ENCODE measurements at regions not wholly inside any gene's neighbourhood (a gene's known extent, or its start where the extent isn't known, plus 50 kb on each side); places are given as distances from the start of the nearest gene placed in this dataset.

DNA sequence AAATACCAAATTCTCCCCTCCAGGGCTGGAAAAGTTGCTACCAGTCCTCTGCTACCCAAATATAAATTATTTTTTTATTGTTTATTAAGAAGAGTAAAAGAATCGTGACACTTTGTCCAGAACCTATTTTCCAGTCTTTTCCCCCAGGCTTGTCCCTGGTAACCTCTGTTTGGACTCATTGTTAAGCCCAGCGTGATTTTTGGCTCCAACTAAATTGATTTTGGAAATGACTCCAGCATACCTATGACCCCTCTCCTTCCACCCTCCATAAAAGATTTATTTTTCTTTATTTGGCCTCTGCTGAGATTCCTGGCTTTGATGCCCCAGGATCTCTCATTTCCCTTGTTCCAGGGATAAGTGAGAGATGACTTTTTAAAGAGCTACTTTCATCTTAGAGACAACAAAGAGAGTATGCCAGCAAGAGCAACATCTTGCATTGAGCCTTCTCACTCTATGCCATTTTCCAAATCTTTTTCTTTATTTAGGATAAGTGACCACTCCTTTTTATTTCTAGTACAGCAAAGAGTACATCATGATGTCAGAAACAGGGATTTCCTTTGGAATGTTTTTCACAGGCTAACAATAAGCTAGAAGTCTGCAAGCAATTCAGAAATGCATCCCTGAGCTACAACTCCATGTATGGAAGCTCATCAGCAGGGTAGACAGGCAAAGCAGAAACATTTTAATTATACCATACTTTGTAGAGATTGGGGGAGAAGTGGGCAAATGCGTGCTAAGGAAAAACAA, 75.8 kb downstream of the DAD1 start:
- DNase-seq (ENCODE audit: low read depth) = no peak

GRCh38 chr14:22512106-22512814, 76.8 kb downstream of the DAD1 start:
- no peak for DNase-seq (ENCODE audit: low read depth)

DNA sequence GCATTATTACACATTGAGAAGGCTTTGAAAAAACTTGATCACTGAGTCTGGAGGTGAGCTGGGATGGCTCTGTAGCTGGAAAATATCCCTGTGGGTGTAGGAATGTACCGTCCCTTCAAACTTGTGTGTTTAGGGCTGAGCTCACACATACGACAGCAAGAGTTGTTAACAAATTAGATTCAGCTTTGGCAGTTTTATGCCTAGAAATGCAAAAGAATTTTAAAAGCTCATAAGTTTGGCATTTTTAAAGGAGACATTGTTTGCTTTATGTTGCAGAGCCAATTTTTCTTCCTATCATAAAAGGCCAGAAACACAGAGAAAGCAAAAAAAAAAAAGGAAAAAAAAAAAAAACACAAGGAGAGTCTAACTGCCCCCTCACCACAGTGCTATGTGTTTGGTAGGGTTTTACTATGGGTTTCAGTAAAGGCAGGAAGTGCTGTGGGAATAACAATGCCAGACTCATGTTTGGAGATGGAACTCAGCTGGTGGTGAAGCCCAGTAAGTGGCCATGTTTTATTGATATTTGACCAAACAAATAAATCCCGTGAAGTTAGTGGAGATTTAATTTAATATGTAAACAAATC, 78.4 kb downstream of the DAD1 start:
- no peak for DNase-seq (ENCODE audit: low read depth)

- DNase-seq (ENCODE audit: low read depth) = no peak
These were observed 79.2 kb downstream of the DAD1 start for GRCh38 chr14:22509751-22510300.

DNA sequence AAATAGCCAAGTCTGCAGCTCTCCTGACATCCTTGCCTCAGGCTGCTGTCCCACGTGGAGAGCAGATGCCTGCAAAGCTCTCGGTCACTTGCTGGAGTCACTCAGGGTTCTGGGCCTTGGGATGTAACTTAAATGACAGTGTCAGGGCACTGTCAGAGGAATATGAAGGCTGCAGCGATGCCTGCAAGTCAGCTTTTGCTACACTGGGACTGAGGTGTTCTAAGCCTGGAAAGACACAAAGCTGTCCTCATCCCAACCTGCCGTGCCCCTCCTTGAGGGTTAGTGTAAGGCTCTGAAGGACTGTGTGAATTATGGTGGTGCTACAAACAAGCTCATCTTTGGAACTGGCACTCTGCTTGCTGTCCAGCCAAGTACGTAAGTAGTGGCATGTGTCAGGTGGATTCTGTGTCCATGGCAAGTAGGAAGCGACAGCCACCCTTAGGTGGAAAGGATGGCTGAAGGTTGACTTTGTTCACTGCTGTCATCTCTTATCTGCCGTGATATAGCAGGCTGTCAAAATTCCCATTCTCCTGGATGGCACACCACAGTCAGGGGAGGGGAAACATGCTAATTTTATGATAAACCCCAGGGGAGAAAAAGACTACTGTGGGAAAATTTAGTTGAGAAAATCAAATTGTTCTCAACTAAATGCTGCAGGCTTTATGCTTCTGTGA, 79.9 kb downstream of the DAD1 start:
- no peak for DNase-seq (ENCODE audit: low read depth)

DNA sequence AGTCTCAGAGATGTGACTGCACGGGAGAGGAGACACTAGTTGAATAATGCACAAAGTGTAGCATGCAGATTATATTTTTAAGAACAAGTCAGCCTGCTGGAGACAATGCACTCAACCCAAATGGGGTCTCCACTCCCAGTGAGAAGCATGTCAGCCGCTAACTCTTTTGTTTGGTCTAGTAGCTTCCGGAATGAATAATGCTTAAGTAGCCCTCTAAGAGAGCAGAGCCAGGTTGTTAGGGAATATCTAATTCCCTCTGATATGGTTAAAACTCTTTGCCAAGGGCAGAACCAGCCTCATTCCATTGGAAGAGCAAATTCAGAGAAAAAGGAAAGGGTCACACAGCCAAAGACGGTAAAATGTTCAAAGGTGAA, 80.4 kb downstream of the DAD1 start:
- DNase-seq (ENCODE audit: low read depth) = no peak

GRCh38 chr14:22508150-22508457, 80.9 kb downstream of the DAD1 start:
- DNase-seq (ENCODE audit: low read depth) = no peak

GRCh38 chr14:22506778-22507351, 82.2 kb downstream of the DAD1 start:
- no peak for DNase-seq (ENCODE audit: low read depth)

DNA sequence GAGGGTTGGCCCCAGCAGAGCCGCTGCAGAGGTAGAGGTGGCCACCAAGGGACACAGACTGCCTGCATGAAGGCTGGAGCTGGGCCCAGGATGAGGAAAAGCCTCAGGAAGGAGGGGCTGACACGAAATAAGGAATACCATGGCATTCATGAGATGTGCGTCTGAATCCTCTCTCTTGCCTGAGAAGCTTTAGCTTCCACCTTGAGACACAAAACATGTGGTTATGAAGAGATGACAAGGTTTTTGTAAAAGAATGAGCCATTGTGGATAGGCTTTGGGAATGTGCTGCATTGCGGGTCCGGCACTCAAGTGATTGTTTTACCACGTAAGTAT, 82.7 kb downstream of the DAD1 start:
- DNase-seq (ENCODE audit: low read depth) = no peak

DNA sequence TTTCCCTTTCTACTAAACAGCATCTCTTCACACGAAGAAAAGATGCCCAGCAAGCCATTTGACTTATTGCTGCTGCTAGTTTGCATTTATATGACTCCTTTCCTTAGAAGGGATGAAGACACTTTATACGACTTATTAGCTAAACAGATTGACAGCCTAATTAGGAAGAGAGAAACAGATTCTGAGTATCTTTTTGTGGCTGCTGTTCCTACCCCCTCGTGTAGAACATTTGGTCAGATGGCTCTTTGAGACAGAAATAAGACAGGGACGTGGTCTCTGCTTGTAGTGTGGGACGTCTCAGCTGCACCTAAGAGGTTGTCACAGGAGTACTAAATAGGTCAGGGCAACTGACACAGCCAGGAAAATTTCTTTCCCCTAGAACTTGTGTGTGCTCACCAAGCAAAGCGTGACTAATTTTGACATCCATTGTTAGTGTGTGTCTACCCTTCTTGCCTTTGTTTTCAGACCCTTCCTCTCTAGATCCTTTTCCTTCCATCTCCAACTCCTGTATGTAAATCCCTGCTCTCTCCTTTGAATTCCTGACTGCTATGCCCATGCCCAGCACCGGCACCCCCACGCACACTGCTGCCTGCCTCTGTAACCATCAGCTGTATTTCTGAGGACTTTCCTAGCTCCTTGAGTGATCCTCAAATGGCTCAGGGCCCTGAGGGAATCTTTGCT, 83.2 kb downstream of the DAD1 start:
- no peak for DNase-seq (ENCODE audit: low read depth)

DNA sequence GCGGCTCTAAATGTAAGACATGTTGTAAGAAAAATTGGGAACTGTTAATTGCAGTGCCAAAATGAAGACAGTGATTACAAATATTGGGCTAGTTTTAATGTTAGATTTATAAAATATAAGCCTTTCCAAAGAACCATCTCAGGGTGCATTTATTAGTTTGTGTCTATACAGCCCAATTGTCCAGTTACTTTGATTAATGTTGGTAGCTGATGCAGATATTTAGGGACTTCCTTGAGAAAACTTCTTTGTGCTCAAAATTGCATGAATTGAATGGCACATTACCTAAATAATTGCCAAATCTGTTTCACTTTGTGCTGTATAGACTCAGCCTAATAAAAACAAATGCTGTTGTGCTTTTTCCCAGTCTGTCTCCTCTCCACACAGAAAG, 83.7 kb downstream of the DAD1 start:
- DNase-seq (ENCODE audit: low read depth) = no peak

- DNase-seq (ENCODE audit: low read depth) = no peak
These were observed 86.5 kb downstream of the DAD1 start for GRCh38 chr14:22502551-22502950.

GRCh38 chr14:22502007-22502406, 87.0 kb downstream of the DAD1 start:
- no peak for DNase-seq (ENCODE audit: low read depth)

GRCh38 chr14:22500954-22501726, 87.9 kb downstream of the DAD1 start:
- DNase-seq (ENCODE audit: low read depth) = no peak

DNA sequence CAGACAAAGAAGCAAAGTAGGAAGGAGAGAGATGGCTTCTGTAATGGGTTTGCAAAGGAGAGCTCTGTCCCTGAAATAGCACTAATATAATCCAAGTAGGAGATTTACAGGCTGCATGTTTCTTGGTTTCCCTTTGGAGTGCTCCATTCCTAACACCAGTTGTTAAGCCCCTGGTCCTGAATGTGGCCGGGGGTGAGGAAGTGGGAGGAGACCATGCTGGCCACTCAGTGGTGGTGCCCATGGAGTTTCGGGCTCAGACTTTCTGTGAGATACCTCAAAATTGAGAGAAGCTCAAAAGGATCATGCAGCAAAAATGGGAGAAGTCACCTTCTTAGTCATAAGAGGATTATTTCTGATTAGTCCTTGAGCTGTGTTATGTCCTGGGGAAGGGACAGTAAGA, 88.5 kb downstream of the DAD1 start:
- no peak for DNase-seq (ENCODE audit: low read depth)

DNA sequence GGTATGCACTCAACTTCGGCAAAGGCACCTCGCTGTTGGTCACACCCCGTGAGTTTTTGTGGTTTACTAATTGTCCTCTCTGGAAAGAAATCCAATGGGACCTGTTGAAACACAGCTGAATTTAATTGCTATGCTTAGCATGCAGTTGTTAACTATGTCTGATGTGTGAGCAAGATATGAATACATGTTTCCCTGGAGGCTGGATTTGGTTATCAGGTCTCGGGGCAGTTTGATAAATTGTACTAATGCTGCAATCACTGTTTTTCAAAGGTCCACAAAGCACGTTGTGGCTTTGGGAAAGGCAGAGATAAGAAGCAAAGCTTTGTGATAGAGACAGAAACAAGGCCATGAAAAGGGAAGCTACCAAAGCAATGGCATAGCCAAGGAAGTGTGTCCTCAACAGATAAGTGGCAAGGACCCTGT, 91.3 kb downstream of the DAD1 start:
- no peak for DNase-seq (ENCODE audit: low read depth)

- no peak for DNase-seq (ENCODE audit: low read depth)
These were observed 91.9 kb downstream of the DAD1 start for GRCh38 chr14:22497144-22497423.

DNA sequence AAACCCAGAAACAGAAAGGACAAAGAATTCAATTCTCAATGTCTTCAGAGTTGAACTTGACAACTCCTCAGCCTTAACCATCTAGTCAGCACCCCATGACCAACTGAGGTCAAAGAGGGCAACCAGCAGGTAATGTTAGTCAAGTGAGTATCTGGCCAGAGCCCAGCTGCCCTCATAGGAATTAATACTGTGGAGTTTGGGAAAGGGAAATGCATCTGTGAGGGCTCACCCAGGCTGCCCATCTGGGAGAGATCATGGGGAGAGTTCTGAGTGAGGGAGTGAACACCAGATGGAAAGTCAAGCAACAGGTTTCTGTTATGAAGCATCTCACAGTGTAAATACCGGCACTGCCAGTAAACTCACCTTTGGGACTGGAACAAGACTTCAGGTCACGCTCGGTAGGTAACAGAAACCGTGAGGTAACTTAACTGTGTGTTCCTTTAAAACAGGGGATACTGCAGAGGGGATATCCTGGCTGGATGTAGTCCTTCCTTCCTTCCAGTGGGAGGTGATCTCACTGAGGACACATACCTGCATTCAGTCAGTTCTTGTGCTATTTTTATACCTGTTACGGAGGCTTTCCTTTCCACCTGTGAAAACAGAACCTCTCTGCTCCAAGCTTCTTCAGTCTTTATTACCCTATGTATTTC, 94.4 kb downstream of the DAD1 start:
- no peak for DNase-seq (ENCODE audit: low read depth)

DNA sequence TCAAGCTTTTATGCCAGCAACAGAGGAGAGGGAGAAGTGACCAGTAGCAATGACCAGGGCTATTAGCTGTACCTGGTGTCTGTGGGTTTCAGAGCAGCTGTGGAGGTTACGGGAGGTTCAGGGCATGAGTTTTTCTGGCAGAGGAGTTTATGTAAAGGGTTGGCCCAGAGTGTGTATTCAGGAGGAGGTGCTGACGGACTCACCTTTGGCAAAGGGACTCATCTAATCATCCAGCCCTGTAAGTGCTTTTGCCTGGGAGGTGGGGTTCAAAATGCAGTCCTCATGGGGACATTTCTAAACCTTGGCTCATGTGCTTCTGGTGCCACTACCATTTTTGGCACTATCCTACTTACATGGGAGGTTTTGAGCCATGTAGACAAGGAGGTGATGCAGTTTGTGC, 95.3 kb downstream of the DAD1 start:
- DNase-seq (ENCODE audit: low read depth) = no peak

DNA sequence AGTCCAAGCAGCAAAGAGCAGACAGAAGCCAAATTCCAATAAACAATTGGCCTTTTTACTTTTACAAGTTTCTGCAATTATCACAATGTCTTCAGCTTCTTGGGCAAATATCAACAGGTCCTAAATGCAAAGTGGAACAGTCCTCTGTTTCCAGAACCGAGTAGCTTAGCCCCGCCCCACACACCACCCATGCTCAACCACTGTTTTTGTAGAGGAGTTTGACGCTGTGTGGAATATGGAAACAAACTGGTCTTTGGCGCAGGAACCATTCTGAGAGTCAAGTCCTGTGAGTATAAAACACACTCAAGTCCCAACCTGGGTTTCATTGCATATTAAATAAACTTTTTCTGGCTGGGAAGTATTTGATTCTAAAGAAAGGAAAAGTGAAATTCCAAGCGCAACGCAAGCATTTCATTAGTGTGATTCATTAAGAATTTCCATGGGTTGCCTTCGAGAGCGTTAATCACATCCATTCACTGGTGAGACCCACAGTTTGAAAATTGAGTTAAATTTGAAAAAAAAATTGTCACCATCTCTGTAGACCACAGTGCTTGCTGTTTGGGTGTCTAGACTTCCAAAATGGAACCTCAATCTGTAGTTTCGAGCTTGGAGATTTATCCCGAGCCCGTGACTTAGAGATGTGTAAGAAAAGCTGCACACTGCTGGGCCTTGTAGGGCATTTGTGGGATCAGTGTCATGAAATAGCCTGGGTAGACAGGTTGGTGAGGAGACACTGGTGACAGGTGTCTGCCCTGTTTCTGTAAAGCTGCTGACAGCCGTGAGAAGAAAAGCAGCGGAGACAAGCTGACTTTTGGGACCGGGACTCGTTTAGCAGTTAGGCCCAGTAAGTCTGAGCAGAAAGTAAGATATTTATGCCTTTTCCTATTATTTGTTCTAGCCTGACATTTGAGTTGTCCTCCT, 96.1 kb downstream of the DAD1 start:
- DNase-seq (ENCODE audit: low read depth) = no peak

Data from T follicular helper cell (primary cell).